GM21717 (cell line): ENCODE measurements at regions not wholly inside any gene's neighbourhood (a gene's known extent, or its start where the extent isn't known, plus 50 kb on each side); places are given as distances from the start of the nearest gene placed in this dataset.

Experiments
- ATAC-seq: cut with Tn5 transposase; IDR thresholded peaks from one replicate; pipeline ENCODE4 v1.9.1; 2021; ENCODE audit warnings: mild to moderate bottlenecking, moderate library complexity; ENCODE audit not compliant: unreplicated experiment

- ATAC-seq: no peak
Observed at GRCh38 chr11:32316232-32316631, 119.1 kb downstream of the WT1 start.

GRCh38 chr11:32316858-32317642 lies 118.3 kb downstream of the WT1 start:
- no peak for ATAC-seq

DNA sequence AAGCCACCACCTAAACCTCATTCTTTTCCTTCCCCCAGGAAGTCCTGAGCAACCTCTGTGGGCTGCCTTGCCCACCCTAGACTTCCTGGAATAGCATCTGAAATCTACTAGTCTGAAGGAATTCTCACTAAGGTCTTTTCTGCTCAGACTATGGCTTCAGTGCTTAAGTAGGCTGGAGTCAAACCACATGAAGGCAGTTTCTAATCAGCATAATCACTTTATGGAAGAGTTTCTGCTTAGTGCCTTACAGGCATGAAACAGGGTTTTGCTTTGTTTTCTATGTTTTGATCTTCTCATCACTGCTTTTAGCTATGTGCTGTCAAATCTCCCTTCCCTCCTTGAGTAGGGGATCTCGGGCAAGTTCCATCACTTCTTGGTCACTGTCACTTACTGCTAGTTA lies 117.7 kb downstream of the WT1 start:
- no peak for ATAC-seq

- no peak for ATAC-seq
Observed at GRCh38 chr11:32318071-32319055, 117.0 kb downstream of the WT1 start.

GRCh38 chr11:32323814-32324130 lies 111.6 kb downstream of the WT1 start:
- ATAC-seq: no peak

DNA sequence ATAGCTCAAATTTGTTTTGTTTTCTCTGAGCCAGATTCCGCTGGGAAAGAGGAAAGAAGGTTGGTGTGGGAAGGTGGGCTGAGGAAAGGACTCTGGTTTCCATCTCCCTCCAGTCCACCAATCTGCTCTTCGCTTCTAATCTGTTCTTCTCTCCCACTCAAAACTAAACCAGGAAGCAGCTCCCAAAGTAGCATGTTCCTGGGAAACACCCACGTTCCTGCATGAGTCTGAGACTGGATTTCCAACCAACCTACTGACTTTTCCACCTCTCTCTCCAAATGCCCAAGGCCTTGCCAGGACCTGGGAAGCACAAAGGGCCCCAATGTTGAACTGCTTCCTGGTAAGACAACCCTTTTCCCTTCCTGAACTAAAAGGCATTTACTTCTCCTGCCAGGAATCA lies 110.2 kb downstream of the WT1 start:
- no peak for ATAC-seq

- ATAC-seq: no peak
Observed at GRCh38 chr11:32325725-32326124, 109.6 kb downstream of the WT1 start.

- ATAC-seq: no peak
Observed at GRCh38 chr11:32326522-32326921, 108.8 kb downstream of the WT1 start.

- ATAC-seq: no peak
Observed at GRCh38 chr11:32328392-32328791, 106.9 kb downstream of the WT1 start.

GRCh38 chr11:32331098-32331497 lies 104.2 kb downstream of the WT1 start:
- ATAC-seq: no peak

- ATAC-seq: no peak
Observed at GRCh38 chr11:32331792-32332191, 103.5 kb downstream of the WT1 start.

GRCh38 chr11:32332990-32333319 lies 102.4 kb downstream of the WT1 start:
- ATAC-seq: no peak

DNA sequence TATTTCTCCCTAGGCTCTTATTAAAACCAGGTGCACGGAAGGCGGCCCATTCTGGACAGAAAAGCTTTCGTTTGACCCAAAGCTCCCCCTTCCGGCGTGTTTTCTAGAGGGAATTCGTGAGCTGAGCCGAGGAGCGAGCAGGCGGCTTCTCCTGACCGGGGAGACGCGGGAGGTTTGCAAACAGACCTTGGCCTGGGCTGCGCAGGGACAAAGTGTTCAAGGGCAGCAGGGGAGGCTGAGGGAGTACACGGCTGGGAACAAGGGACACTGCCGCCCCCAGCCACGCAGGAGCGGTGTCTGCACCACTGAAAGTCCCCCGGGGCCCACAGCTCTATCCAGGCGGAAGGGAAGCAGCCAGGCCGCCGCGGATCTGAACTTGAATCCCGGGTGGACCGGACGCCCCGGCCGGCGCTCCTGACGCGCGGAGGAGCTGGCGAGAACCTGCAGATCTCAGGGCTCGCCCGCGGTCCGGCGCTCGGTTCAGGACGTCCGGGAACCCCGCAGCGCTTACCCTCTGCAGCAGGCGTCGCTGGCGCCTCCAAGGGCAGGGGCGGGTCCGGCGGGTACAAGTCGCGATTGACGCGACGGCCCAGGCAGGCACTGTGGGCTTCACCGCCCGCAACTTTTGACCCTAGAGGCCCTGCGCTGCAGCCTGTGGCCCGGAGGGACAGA lies 101.9 kb downstream of the WT1 start:
- ATAC-seq: no peak

DNA sequence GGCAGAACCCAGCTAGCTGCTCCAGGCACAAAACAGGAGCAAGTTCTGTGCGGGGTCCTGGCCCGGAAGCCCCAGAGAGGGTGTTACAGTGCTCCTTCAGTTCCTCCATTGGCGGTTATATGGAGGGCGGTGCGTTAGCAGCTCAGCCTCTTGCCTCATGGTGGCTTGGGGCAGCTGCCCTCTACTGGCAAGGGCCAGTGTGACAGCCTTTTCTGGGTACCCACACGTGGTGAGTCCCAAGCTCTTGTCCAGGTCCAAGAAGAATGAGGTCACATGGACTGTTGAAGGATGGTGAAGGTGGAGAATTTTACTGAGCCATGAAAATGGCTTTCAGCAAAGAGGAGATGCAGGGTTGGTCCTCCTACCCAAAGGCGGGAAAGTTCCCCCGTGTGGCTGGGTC lies 100.5 kb downstream of the WT1 start:
- ATAC-seq: no peak
